GM21576 (cell line): ENCODE measurements at regions not wholly inside any gene's neighbourhood (a gene's known extent, or its start where the extent isn't known, plus 50 kb on each side); places are given as distances from the start of the nearest gene placed in this dataset.

ENCODE experiments used
- ATAC-seq: cut with Tn5 transposase; IDR thresholded peaks from one replicate; pipeline ENCODE4 v1.9.1; 2021; ENCODE audit warnings: mild to moderate bottlenecking, moderate library complexity; ENCODE audit not compliant: unreplicated experiment

GRCh38 chr4:33161202-33161601 lies 2441.0 kb downstream of the PCDH7 start:
- ATAC-seq, result no peak

GRCh38 chr4:33162122-33162521 lies 2442.0 kb downstream of the PCDH7 start:
- no peak for ATAC-seq

GRCh38 chr4:33171873-33172525 lies 2451.8 kb downstream of the PCDH7 start:
- ATAC-seq, result no peak

GRCh38 chr4:33176566-33176965 lies 2456.4 kb downstream of the PCDH7 start:
- ATAC-seq, result no peak

GRCh38 chr4:33184657-33185290 lies 2464.6 kb downstream of the PCDH7 start:
- peak; percentile 75 for ATAC-seq

- ATAC-seq, result no peak
Measured at GRCh38 chr4:33187035-33187434, 2466.9 kb downstream of the PCDH7 start.

GRCh38 chr4:33188733-33189132 lies 2468.6 kb downstream of the PCDH7 start:
- no peak for ATAC-seq

- no peak for ATAC-seq
Measured at GRCh38 chr4:33189169-33189568, 2469.0 kb downstream of the PCDH7 start.

- ATAC-seq, result no peak
Measured at GRCh38 chr4:33193109-33193508, 2472.9 kb downstream of the PCDH7 start.

- ATAC-seq, result no peak
Measured at GRCh38 chr4:33200377-33200776, 2480.2 kb downstream of the PCDH7 start.

GRCh38 chr4:33218238-33218637 lies 2498.1 kb downstream of the PCDH7 start:
- ATAC-seq, result no peak

- no peak for ATAC-seq
Measured at GRCh38 chr4:33226133-33226532, 2506.0 kb downstream of the PCDH7 start.

GRCh38 chr4:33226783-33227182 lies 2506.6 kb downstream of the PCDH7 start:
- ATAC-seq, result no peak

- no peak for ATAC-seq
Measured at GRCh38 chr4:33255094-33255493, 2534.9 kb downstream of the PCDH7 start.

- ATAC-seq, result no peak
Measured at GRCh38 chr4:33255507-33255906, 2535.3 kb downstream of the PCDH7 start.

- no peak for ATAC-seq
Measured at GRCh38 chr4:33262824-33263223, 2542.7 kb downstream of the PCDH7 start.

- no peak for ATAC-seq
Measured at GRCh38 chr4:33268776-33269175, 2548.6 kb downstream of the PCDH7 start.

GRCh38 chr4:33270403-33270802 lies 2550.2 kb downstream of the PCDH7 start:
- ATAC-seq, result no peak

GRCh38 chr4:33272722-33273121 lies 2552.6 kb downstream of the PCDH7 start:
- ATAC-seq, result no peak

GRCh38 chr4:33283818-33284217 lies 2563.6 kb downstream of the PCDH7 start:
- no peak for ATAC-seq

GRCh38 chr4:33296876-33297455 lies 2576.8 kb downstream of the PCDH7 start:
- no peak for ATAC-seq

- no peak for ATAC-seq
Measured at GRCh38 chr4:33302321-33302720, 2582.2 kb downstream of the PCDH7 start.
